Upper lobe of left lung (tissue), 4 donors: ENCODE measurements at regions not wholly inside any gene's neighbourhood (a gene's known extent, or its start where the extent isn't known, plus 50 kb on each side); places are given as distances from the start of the nearest gene placed in this dataset.

Source experiments
- CTCF ChIP-seq, 6 experiments: fragments of 450-650 bp in 4 of 6; fragments of 200-600 bp in 2 of 6; sonication (generic) in 2 of 6; IDR thresholded peaks; one replicate each; pipeline ENCODE4 v1.5.1; 2016 to 2019; ENCODE audit warnings: antibody characterized with exemption in 6 of 6
- EP300 ChIP-seq, 4 donors: sonication (generic); formaldehyde crosslinking; IDR thresholded peaks; one replicate each; pipeline ENCODE4 v1.5.1; 2017; ENCODE audit warnings: antibody characterized with exemption in 4 of 4, control low read depth in 2 of 4
- POLR2A ChIP-seq, 4 donors: fragments of 450-650 bp; IDR thresholded peaks; one replicate each; pipeline ENCODE4 v1.5.1; 2016 to 2017; ENCODE audit warnings: antibody characterized with exemption in 4 of 4, mild to moderate bottlenecking in 2 of 4
- POLR2AphosphoS5 ChIP-seq, 2 donors: sonication (generic); formaldehyde crosslinking; IDR thresholded peaks; one replicate each; pipeline ENCODE4 v1.5.1; 2017; ENCODE audit warnings: antibody characterized with exemption in 2 of 2

- TF ChIP-seq CTCF (IDR thresholded peaks at IDR 0.05) (no peak), POLR2A (IDR thresholded peaks at IDR 0.05) (no peak), POLR2AphosphoS5 (IDR thresholded peaks at IDR 0.05) (no peak), EP300 (IDR thresholded peaks at IDR 0.05) (no peak)
These were observed 149.0 kb upstream of the SGK1 start for GRCh38 chr6:134466771-134467525.
